ENCODE measurements at regions not wholly inside any gene's neighbourhood (a gene's known extent, or its start where the extent isn't known, plus 50 kb on each side); places are given as distances from the start of the nearest gene placed in this dataset.

DNA sequence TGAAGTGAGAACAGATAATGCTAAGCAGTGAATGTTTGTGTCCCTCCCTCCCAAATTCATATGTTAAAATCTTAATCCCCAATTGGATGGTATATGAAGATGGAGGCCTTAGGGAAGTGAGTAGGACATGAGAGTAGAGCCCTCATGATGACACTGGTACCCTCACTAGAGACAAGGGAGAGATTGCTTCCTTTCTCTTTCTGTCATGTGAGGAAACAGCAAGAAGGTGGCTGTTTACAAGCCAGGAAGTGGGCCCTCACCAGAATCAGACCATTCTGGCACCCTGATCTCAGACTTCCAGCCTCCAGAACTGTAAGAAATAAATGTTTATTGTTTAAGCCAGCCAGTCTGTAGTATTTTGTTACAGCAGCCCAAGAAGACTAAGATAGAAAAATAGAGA is 209.5 kb downstream of the SATB1 start:
- Histone ChIP-seq H3K27me3 (ENCODE audit: insufficient read depth) (no peaks in the 10 kb centered on the region), H3K4me2 (no peak overlapping the region), H3K36me3 (ENCODE audit: insufficient read depth) (no peaks in the 10 kb centered on the region), H3K9me2 (ENCODE audit: insufficient read depth) (no peaks in the 10 kb centered on the region), H2AFZ (no peak overlapping the region), H3K79me2 (replicated peaks; ENCODE audit: insufficient read depth) (no peaks in the 10 kb centered on the region), H3K4me3 (no peak overlapping the region), H3K4me1 (ENCODE audit: insufficient read depth) (peaks cover 14% of the 10 kb centered on the region), H4K20me1 (replicated peaks; ENCODE audit: insufficient read depth) (no peaks in the 10 kb centered on the region), H3K27ac (ENCODE audit: low read depth) (no peak overlapping the region), H3F3A (replicated peaks; ENCODE audit: low read depth) (no peaks in the 10 kb centered on the region)
- Mint-ChIP-seq H3K27me3 (ENCODE audit: insufficient read depth, low read depth, poor library complexity) (peaks cover 2% of the 10 kb centered on the region), H3K4me3 (no peak overlapping the region), H3K4me1 (peaks cover 14% of the 10 kb centered on the region), H3K9me3 (no peaks in the 10 kb centered on the region), H3K36me3 (ENCODE audit: low read depth) (no peaks in the 10 kb centered on the region), H3K27ac (no peak overlapping the region)
- no peak for TF ChIP-seq ZNF331 (CRISPR knock-in tag; IDR thresholded peaks at IDR 0.05; ENCODE audit: low read depth)
- TF ChIP-seq, protein P1, sequence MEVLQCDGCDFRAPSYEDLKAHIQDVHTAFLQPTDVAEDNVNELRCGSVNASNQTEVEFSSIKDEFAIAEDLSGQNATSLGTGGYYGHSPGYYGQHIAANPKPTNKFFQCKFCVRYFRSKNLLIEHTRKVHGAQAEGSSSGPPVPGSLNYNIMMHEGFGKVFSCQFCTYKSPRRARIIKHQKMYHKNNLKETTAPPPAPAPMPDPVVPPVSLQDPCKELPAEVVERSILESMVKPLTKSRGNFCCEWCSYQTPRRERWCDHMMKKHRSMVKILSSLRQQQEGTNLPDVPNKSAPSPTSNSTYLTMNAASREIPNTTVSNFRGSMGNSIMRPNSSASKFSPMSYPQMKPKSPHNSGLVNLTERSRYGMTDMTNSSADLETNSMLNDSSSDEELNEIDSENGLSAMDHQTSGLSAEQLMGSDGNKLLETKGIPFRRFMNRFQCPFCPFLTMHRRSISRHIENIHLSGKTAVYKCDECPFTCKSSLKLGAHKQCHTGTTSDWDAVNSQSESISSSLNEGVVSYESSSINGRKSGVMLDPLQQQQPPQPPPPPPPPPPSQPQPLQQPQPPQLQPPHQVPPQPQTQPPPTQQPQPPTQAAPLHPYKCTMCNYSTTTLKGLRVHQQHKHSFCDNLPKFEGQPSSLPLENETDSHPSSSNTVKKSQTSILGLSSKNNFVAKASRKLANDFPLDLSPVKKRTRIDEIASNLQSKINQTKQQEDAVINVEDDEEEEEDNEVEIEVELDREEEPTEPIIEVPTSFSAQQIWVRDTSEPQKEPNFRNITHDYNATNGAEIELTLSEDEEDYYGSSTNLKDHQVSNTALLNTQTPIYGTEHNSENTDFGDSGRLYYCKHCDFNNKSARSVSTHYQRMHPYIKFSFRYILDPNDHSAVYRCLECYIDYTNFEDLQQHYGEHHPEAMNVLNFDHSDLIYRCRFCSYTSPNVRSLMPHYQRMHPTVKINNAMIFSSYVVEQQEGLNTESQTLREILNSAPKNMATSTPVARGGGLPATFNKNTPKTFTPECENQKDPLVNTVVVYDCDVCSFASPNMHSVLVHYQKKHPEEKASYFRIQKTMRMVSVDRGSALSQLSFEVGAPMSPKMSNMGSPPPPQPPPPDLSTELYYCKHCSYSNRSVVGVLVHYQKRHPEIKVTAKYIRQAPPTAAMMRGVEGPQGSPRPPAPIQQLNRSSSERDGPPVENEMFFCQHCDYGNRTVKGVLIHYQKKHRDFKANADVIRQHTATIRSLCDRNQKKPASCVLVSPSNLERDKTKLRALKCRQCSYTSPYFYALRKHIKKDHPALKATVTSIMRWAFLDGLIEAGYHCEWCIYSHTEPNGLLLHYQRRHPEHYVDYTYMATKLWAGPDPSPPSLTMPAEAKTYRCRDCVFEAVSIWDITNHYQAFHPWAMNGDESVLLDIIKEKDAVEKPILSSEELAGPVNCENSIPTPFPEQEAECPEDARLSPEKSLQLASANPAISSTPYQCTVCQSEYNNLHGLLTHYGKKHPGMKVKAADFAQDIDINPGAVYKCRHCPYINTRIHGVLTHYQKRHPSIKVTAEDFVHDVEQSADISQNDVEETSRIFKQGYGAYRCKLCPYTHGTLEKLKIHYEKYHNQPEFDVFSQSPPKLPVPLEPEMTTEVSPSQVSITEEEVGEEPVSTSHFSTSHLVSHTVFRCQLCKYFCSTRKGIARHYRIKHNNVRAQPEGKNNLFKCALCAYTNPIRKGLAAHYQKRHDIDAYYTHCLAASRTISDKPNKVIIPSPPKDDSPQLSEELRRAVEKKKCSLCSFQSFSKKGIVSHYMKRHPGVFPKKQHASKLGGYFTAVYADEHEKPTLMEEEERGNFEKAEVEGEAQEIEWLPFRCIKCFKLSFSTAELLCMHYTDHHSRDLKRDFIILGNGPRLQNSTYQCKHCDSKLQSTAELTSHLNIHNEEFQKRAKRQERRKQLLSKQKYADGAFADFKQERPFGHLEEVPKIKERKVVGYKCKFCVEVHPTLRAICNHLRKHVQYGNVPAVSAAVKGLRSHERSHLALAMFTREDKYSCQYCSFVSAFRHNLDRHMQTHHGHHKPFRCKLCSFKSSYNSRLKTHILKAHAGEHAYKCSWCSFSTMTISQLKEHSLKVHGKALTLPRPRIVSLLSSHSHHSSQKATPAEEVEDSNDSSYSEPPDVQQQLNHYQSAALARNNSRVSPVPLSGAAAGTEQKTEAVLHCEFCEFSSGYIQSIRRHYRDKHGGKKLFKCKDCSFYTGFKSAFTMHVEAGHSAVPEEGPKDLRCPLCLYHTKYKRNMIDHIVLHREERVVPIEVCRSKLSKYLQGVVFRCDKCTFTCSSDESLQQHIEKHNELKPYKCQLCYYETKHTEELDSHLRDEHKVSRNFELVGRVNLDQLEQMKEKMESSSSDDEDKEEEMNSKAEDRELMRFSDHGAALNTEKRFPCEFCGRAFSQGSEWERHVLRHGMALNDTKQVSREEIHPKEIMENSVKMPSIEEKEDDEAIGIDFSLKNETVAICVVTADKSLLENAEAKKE (CRISPR knock-in tag; IDR thresholded peaks at IDR 0.05), result no peak
- TF ChIP-seq CREB1 (CRISPR knock-in tag; IDR thresholded peaks at IDR 0.05; ENCODE audit: low read depth), result no peak
- TF ChIP-seq, protein P2, sequence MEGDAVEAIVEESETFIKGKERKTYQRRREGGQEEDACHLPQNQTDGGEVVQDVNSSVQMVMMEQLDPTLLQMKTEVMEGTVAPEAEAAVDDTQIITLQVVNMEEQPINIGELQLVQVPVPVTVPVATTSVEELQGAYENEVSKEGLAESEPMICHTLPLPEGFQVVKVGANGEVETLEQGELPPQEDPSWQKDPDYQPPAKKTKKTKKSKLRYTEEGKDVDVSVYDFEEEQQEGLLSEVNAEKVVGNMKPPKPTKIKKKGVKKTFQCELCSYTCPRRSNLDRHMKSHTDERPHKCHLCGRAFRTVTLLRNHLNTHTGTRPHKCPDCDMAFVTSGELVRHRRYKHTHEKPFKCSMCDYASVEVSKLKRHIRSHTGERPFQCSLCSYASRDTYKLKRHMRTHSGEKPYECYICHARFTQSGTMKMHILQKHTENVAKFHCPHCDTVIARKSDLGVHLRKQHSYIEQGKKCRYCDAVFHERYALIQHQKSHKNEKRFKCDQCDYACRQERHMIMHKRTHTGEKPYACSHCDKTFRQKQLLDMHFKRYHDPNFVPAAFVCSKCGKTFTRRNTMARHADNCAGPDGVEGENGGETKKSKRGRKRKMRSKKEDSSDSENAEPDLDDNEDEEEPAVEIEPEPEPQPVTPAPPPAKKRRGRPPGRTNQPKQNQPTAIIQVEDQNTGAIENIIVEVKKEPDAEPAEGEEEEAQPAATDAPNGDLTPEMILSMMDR (conservative IDR thresholded peaks at IDR 0.05; ENCODE audit: low read depth in 2 of 2), result no peak
- TF ChIP-seq STAT1 (IDR thresholded peaks at IDR 0.05; ENCODE audit: unreplicated experiment), result no peak
- no peak for TF ChIP-seq POLR2AphosphoS5 (IDR thresholded peaks at IDR 0.05; ENCODE audit: low read depth)
- TF ChIP-seq EZH2phosphoT487 (IDR thresholded peaks at IDR 0.05; ENCODE audit: unreplicated experiment), result no peak
- no peak for TF ChIP-seq ZNF114 (CRISPR knock-in tag; IDR thresholded peaks at IDR 0.05)
- ATAC-seq (no peak; the same call in 2 of the 3 replicates), DNase-seq (ENCODE audit: low spot score) (peak; percentile 17)
